ENCODE measurements at regions not wholly inside any gene's neighbourhood (a gene's known extent, or its start where the extent isn't known, plus 50 kb on each side); places are given as distances from the start of the nearest gene placed in this dataset.

- ATAC-seq (no peak), DNase-seq (no peak)
- Histone ChIP-seq H3K4me1 (no peaks in the 10 kb centered on the region), H3K27ac (no peak overlapping the region), H3K9me3 (no peaks in the 10 kb centered on the region), H3K4me3 (no peak overlapping the region), H3K27me3 (no peaks in the 10 kb centered on the region), H3K36me3 (no peaks in the 10 kb centered on the region)
- TF ChIP-seq, protein P1, sequence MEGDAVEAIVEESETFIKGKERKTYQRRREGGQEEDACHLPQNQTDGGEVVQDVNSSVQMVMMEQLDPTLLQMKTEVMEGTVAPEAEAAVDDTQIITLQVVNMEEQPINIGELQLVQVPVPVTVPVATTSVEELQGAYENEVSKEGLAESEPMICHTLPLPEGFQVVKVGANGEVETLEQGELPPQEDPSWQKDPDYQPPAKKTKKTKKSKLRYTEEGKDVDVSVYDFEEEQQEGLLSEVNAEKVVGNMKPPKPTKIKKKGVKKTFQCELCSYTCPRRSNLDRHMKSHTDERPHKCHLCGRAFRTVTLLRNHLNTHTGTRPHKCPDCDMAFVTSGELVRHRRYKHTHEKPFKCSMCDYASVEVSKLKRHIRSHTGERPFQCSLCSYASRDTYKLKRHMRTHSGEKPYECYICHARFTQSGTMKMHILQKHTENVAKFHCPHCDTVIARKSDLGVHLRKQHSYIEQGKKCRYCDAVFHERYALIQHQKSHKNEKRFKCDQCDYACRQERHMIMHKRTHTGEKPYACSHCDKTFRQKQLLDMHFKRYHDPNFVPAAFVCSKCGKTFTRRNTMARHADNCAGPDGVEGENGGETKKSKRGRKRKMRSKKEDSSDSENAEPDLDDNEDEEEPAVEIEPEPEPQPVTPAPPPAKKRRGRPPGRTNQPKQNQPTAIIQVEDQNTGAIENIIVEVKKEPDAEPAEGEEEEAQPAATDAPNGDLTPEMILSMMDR (IDR thresholded peaks at IDR 0.05): no peak
- intact Hi-C loops (cut with DNase I): no loop called here
These were observed 90.7 kb upstream of the IQSEC1 start for GRCh38 chr3:13163848-13164382.

DNA sequence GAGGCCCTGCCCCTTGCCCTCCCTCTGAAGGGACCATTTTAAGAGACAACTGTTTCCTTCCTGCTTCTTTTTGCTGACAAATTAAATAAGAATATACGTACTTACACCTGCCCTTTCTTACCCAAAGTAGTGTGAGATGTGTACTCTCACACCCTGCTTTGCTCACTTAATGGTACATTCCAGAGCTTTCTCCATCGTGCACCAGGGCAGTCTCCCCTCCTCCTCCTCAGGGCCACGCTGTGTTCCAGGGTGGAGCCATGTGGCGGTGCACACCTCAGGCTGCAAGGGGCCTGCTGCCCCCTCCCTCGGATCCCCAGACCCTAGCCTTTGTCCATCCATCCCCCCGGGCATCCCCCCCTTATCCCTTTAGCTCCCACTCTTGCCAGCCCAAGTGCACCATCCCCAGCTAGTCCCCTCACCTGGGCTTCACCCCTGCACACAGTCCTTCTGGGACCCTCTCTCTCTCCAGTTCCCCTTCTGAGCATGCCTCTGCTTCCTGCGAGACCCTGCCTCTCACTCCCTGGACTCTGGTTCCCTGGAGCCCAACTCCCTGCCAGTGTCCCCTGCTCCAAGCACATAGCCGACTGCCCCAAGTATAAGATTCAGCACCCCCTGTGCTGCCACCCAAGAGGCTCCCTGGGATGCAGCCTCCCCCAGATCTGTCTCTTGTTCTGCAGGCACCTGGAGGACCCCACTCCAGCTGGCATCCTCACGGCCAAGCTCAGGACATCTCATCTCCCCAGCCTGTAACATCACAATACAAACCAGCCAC lies 89.5 kb upstream of the IQSEC1 start:
- no peaks in the 10 kb centered on the region for H3K4me1 ChIP-seq
- H3K27ac ChIP-seq: no peak overlapping the region
- TF ChIP-seq, protein P1 (IDR thresholded peaks at IDR 0.05): no peak
- ATAC-seq (no peak), DNase-seq (no peak)
- H3K4me3 ChIP-seq: no peak overlapping the region
- H3K36me3 ChIP-seq: no peaks in the 10 kb centered on the region
- H3K27me3 ChIP-seq: no peaks in the 10 kb centered on the region
- no peaks in the 10 kb centered on the region for H3K9me3 ChIP-seq
- intact Hi-C loops (cut with DNase I): no loop called here

DNA sequence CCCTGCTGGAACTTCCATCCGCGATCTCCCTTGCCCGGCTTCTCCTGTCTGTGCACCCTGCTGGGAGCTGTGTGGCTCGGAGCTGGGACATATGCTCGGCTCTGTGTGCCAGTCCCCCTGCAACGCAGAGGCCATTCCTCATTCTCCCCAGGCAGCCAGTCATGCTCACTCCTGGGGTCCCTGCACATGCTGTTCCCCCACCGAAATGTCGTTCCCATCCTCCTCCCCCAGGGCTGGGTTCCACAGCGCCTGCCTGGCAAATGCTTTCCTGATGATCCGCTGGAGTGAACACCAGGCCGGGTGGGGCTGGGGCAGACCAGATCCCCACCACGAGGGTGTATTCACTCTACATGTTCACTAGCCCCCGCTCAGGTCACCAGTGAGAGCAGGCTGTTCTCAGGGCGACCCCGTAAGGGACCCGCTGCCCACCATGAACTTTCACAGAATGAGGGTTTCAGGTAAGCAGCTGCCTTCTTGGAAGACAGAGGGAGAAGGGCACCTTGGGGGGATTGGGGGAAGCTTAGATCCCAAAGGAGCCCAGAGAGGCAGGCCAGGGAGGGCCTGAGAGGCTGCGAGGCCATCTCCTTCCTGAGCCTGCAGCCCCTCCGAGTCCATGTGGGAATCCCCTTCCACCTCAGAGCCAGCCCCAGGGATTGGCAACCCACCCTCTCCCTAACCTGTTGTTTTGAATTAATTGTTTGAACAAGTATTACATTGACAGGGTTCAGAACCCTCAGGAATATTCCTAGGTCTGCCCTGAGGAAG lies 88.7 kb upstream of the IQSEC1 start:
- peak; percentile 57 for DNase-seq
- H3K4me3 ChIP-seq: no peak overlapping the region
- TF ChIP-seq, protein P1 (IDR thresholded peaks at IDR 0.05): no peak
- H3K27me3 ChIP-seq: no peaks in the 10 kb centered on the region
- H3K4me1 ChIP-seq: no peaks in the 10 kb centered on the region
- no peak for ATAC-seq
- no peak overlapping the region for H3K27ac ChIP-seq
- no peaks in the 10 kb centered on the region for H3K36me3 ChIP-seq
- H3K9me3 ChIP-seq: no peaks in the 10 kb centered on the region
- intact Hi-C loops (cut with DNase I): no loop called here

DNA sequence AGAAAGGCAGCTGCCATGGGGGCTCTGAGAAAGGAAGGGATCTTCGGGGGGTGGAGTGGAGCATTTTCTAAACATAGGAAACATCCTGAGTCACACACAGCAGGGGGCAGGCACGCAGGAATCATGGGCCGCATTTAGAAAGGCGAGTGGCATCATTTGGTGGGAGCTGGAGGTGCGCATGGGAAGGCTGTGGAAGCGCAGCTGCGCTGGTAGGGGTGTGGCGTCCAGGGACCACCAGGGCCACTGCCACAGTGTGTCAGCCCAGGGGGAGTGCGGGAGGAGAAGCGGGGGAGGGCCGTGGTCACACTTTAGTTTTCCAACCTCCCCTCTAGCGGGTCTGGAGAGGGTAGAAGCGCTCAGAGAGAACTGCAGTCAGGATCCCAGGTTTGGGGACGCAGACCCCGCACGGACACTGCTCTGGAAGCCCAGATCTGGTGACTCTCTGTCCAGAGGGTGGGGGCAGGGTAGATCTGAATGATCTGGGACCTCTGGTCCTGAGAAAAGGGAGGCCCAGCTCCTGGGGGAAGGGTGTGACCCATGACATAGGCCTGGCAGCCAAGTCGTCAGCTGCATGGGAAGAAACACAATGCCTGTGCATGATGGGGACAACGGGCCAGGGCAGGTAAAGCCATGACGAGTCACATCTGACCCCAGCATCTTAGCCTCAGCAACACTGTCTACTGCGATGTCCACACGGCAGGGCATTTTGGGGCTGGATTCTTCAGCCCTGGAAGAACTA lies 88.0 kb upstream of the IQSEC1 start:
- H3K27me3 ChIP-seq: no peaks in the 10 kb centered on the region
- H3K27ac ChIP-seq: no peak overlapping the region
- peaks cover 4% of the 10 kb centered on the region for H3K9me3 ChIP-seq
- DNase-seq: peak; percentile 13
- TF ChIP-seq, protein P1 (IDR thresholded peaks at IDR 0.05): no peak
- H3K4me1 ChIP-seq: no peaks in the 10 kb centered on the region
- H3K36me3 ChIP-seq: no peaks in the 10 kb centered on the region
- H3K4me3 ChIP-seq: no peak overlapping the region
- no peak for ATAC-seq
- intact Hi-C loops (cut with DNase I): no loop called here

- Histone ChIP-seq H3K4me3 (no peak overlapping the region), H3K4me1 (no peaks in the 10 kb centered on the region), H3K27me3 (no peaks in the 10 kb centered on the region), H3K27ac (no peak overlapping the region), H3K9me3 (peaks cover 6% of the 10 kb centered on the region), H3K36me3 (no peaks in the 10 kb centered on the region)
- peak; percentile 35 for DNase-seq
- TF ChIP-seq, protein P1 (IDR thresholded peaks at IDR 0.05): no peak
- ATAC-seq: no peak
- intact Hi-C loops (cut with DNase I): no loop called here
These were observed 87.4 kb upstream of the IQSEC1 start for GRCh38 chr3:13160619-13161018.
